ENCODE measurements at regions not wholly inside any gene's neighbourhood (a gene's known extent, or its start where the extent isn't known, plus 50 kb on each side); places are given as distances from the start of the nearest gene placed in this dataset.

DNA sequence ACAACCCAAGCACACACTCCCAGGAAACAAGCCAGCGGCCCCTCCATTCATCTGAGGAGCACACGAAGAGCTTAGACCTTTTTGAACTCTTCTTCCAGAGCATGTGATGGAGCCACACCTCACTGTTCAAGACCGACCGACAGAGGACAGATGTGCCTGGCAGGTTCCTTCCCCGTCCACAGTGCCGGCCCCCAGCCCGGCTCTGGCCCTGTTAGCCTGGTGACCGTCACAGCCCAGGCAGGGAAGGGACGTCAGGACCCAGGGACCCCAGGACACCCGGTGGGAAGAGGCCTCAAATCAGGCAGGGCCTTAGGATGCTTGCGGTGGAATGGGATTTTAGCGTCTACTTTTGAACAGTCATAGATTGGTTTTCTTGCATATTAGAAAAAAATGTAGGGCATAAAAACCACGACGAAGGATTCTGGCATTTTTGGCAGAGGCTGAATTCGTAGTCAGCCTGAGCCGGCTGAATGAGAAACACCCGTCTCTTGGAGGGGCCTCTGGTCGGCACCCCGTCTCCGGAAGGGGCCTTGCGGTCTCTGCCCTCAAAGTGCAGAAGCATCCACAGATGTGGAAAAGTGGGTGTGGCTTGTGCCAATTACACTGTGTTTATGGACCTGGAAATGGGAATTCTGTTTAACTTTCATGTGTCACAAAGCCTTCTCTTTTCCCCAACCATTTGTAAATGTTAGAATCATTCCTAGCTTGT, 79.3 kb downstream of the SIK1 start:
- TF ChIP-seq, protein P1, sequence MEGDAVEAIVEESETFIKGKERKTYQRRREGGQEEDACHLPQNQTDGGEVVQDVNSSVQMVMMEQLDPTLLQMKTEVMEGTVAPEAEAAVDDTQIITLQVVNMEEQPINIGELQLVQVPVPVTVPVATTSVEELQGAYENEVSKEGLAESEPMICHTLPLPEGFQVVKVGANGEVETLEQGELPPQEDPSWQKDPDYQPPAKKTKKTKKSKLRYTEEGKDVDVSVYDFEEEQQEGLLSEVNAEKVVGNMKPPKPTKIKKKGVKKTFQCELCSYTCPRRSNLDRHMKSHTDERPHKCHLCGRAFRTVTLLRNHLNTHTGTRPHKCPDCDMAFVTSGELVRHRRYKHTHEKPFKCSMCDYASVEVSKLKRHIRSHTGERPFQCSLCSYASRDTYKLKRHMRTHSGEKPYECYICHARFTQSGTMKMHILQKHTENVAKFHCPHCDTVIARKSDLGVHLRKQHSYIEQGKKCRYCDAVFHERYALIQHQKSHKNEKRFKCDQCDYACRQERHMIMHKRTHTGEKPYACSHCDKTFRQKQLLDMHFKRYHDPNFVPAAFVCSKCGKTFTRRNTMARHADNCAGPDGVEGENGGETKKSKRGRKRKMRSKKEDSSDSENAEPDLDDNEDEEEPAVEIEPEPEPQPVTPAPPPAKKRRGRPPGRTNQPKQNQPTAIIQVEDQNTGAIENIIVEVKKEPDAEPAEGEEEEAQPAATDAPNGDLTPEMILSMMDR (IDR thresholded peaks at IDR 0.05) = no peak
- no peak for TF ChIP-seq EP300 (IDR thresholded peaks at IDR 0.05)
- TF ChIP-seq POLR2A (IDR thresholded peaks at IDR 0.05) = no peak
